ENCODE measurements at regions not wholly inside any gene's neighbourhood (a gene's known extent, or its start where the extent isn't known, plus 50 kb on each side); places are given as distances from the start of the nearest gene placed in this dataset.

DNA sequence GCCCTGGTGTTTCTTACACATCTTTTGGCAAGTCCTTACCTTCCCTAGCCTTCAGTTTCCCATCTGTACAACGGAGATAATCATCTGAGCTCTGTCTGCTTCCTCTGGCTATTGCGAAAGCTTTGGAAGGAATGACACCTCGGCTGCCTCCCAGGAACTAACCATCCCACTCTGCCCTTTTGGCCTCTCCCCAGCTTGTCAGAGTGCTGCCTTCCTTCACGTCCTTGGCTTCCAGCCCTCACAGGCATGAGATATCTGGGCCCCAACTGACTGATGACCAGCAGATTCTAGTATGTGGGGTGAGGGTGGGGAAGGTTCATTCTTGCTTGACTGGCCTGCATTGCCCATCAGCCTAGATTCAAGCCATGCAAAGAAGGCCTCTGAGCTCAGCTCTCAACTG lies 253.1 kb upstream of the FGGY start:
- peaks cover 28% of the 10 kb centered on the region for H3K4me1 ChIP-seq (ENCODE audit: insufficient read depth, low read length)
- no peaks in the 10 kb centered on the region for H4K20me1 ChIP-seq (ENCODE audit: insufficient read depth, low read length)
- no peaks in the 10 kb centered on the region for H3K79me2 ChIP-seq (ENCODE audit: insufficient read depth, low read length)
- H3K27ac ChIP-seq (ENCODE audit: low read depth, low read length), result peak overlapping the region; percentile 59
- peak overlapping the region; percentile 49 for H3K4me2 ChIP-seq (ENCODE audit: insufficient read depth, low read length)
- peak overlapping the region; percentile 14 for H2AFZ ChIP-seq (ENCODE audit: low read length)
- H3K36me3 ChIP-seq (ENCODE audit: insufficient read depth, low read length), result no peaks in the 10 kb centered on the region
- no peak overlapping the region for H3K4me3 ChIP-seq (ENCODE audit: insufficient read depth, low read length)
- peak; percentile 53 for DNase-seq (ENCODE audit: insufficient read length, low spot score, missing footprints)
- H3K9me3 ChIP-seq (ENCODE audit: low read depth, low read length), result no peaks in the 10 kb centered on the region
- no peaks in the 10 kb centered on the region for H3K27me3 ChIP-seq (ENCODE audit: insufficient read depth, low read length)
- TF ChIP-seq, protein P1, sequence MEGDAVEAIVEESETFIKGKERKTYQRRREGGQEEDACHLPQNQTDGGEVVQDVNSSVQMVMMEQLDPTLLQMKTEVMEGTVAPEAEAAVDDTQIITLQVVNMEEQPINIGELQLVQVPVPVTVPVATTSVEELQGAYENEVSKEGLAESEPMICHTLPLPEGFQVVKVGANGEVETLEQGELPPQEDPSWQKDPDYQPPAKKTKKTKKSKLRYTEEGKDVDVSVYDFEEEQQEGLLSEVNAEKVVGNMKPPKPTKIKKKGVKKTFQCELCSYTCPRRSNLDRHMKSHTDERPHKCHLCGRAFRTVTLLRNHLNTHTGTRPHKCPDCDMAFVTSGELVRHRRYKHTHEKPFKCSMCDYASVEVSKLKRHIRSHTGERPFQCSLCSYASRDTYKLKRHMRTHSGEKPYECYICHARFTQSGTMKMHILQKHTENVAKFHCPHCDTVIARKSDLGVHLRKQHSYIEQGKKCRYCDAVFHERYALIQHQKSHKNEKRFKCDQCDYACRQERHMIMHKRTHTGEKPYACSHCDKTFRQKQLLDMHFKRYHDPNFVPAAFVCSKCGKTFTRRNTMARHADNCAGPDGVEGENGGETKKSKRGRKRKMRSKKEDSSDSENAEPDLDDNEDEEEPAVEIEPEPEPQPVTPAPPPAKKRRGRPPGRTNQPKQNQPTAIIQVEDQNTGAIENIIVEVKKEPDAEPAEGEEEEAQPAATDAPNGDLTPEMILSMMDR (IDR thresholded peaks at IDR 0.05; ENCODE audit: extremely low read depth, low read depth, low read length), result no peak

DNA sequence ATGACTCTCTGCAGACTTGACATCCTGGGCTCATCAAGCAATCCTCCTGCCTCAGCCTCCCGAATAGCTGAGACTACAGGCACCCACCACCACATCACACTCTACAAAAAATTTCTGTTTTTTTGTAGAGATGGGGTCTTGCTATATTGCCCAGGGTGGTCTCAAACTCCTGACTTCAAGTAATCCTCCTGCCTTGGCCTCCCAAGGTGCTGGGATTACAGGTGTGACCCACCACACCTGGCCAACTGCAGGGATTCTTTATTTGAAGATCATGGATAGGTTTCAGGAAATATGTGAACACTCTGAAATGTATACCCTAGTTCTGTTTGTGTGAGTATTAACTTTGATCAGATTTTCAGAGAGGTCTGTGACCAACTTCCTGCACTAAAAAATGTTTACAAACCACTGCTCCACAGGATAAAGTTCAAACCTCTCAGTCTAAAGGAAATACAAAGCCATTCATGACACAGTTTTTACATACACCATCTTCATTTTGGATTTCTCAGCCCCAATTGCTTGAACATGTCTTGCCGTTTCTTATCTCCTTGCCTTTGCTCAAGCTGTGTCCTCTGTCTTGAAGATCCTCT lies 252.3 kb upstream of the FGGY start:
- Histone ChIP-seq H3K9me3 (ENCODE audit: low read depth, low read length) (no peaks in the 10 kb centered on the region), H3K4me1 (ENCODE audit: insufficient read depth, low read length) (peaks cover 28% of the 10 kb centered on the region), H3K79me2 (ENCODE audit: insufficient read depth, low read length) (no peaks in the 10 kb centered on the region), H3K27ac (ENCODE audit: low read depth, low read length) (peak overlapping the region; percentile 59), H3K4me3 (ENCODE audit: insufficient read depth, low read length) (no peak overlapping the region), H3K36me3 (ENCODE audit: insufficient read depth, low read length) (no peaks in the 10 kb centered on the region), H3K27me3 (ENCODE audit: insufficient read depth, low read length) (no peaks in the 10 kb centered on the region), H3K4me2 (ENCODE audit: insufficient read depth, low read length) (no peak overlapping the region), H2AFZ (ENCODE audit: low read length) (no peak overlapping the region), H4K20me1 (ENCODE audit: insufficient read depth, low read length) (no peaks in the 10 kb centered on the region)
- DNase-seq (ENCODE audit: insufficient read length, low spot score, missing footprints), result no peak
- TF ChIP-seq, protein P1 (IDR thresholded peaks at IDR 0.05; ENCODE audit: extremely low read depth, low read depth, low read length), result no peak

DNA sequence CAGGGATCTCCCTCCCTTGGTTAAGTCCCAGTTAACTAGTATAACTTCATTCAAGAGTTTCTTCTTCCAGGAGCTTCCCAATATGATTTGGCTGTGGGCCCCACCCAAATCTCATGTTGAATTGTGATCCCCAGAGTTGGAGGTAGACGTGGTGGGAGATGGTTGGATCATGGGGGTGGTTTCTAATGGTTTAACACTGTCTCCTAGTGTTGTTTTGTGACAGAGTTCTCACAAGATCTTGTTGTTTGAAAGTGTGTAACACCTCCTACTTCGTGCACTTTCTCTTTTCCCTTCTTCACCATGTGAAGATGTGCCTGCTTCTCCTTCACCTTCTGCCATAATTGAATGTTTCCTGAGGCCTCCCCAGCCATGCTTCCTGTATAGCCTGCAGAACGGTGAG lies 251.8 kb upstream of the FGGY start:
- Histone ChIP-seq H3K4me2 (ENCODE audit: insufficient read depth, low read length) (no peak overlapping the region), H3K36me3 (ENCODE audit: insufficient read depth, low read length) (no peaks in the 10 kb centered on the region), H4K20me1 (ENCODE audit: insufficient read depth, low read length) (no peaks in the 10 kb centered on the region), H3K79me2 (ENCODE audit: insufficient read depth, low read length) (no peaks in the 10 kb centered on the region), H3K27me3 (ENCODE audit: insufficient read depth, low read length) (no peaks in the 10 kb centered on the region), H3K27ac (ENCODE audit: low read depth, low read length) (no peak overlapping the region), H3K4me3 (ENCODE audit: insufficient read depth, low read length) (no peak overlapping the region), H2AFZ (ENCODE audit: low read length) (no peak overlapping the region), H3K4me1 (ENCODE audit: insufficient read depth, low read length) (peaks cover 28% of the 10 kb centered on the region), H3K9me3 (ENCODE audit: low read depth, low read length) (no peaks in the 10 kb centered on the region)
- TF ChIP-seq, protein P1 (IDR thresholded peaks at IDR 0.05; ENCODE audit: extremely low read depth, low read depth, low read length), result no peak
- DNase-seq (ENCODE audit: insufficient read length, low spot score, missing footprints), result no peak

DNA sequence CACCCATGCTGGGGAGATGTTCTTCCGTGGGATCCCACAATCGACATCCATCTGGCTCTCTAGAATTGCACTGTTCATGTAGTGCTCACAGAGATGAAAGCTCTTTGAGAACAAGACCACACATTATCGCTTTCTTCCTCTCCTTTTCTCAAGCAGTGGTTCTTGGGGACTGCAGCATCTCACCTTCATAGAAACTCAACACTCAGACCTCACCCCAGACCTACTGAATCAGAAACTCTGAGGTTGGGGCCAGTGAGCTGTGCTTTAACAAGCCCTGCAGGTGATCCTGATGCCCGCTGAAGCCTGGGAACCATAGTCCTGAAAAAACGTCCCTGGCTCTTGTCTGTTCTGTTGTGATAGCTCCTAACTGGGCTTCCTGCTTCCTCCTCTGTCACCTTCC lies 251.3 kb upstream of the FGGY start:
- no peak overlapping the region for H3K27ac ChIP-seq (ENCODE audit: low read depth, low read length)
- H3K79me2 ChIP-seq (ENCODE audit: insufficient read depth, low read length), result no peaks in the 10 kb centered on the region
- H3K9me3 ChIP-seq (ENCODE audit: low read depth, low read length), result no peaks in the 10 kb centered on the region
- no peak for DNase-seq (ENCODE audit: insufficient read length, low spot score, missing footprints)
- no peak overlapping the region for H2AFZ ChIP-seq (ENCODE audit: low read length)
- H3K4me3 ChIP-seq (ENCODE audit: insufficient read depth, low read length), result no peak overlapping the region
- TF ChIP-seq, protein P1 (IDR thresholded peaks at IDR 0.05; ENCODE audit: extremely low read depth, low read depth, low read length), result no peak
- peaks cover 28% of the 10 kb centered on the region for H3K4me1 ChIP-seq (ENCODE audit: insufficient read depth, low read length)
- no peaks in the 10 kb centered on the region for H3K27me3 ChIP-seq (ENCODE audit: insufficient read depth, low read length)
- no peaks in the 10 kb centered on the region for H4K20me1 ChIP-seq (ENCODE audit: insufficient read depth, low read length)
- H3K4me2 ChIP-seq (ENCODE audit: insufficient read depth, low read length), result no peak overlapping the region
- H3K36me3 ChIP-seq (ENCODE audit: insufficient read depth, low read length), result no peaks in the 10 kb centered on the region

Measured in osteoblast (primary cell).